ENCODE measurements at regions not wholly inside any gene's neighbourhood (a gene's known extent, or its start where the extent isn't known, plus 50 kb on each side); places are given as distances from the start of the nearest gene placed in this dataset.

DNA sequence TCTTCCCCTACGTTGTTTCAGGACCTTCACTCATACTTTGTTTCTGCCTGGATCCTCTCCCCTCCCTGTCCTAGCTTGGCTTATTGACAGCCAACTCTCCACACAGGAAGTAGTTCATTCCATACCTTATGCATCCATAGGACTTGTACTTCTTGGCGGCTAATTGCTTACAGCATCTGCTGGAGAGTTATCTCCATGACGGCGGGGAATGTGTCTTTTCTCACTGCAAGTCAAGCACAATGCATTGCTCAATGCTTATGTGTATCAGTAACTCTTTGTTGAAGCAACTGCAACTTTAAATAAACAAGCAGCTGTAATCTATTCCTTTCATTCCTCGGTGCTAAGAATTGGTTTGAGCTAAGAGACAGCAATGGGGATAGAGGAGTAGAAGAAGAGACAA, 551.3 kb upstream of the EPHA7 start:
- TF ChIP-seq, protein P1, sequence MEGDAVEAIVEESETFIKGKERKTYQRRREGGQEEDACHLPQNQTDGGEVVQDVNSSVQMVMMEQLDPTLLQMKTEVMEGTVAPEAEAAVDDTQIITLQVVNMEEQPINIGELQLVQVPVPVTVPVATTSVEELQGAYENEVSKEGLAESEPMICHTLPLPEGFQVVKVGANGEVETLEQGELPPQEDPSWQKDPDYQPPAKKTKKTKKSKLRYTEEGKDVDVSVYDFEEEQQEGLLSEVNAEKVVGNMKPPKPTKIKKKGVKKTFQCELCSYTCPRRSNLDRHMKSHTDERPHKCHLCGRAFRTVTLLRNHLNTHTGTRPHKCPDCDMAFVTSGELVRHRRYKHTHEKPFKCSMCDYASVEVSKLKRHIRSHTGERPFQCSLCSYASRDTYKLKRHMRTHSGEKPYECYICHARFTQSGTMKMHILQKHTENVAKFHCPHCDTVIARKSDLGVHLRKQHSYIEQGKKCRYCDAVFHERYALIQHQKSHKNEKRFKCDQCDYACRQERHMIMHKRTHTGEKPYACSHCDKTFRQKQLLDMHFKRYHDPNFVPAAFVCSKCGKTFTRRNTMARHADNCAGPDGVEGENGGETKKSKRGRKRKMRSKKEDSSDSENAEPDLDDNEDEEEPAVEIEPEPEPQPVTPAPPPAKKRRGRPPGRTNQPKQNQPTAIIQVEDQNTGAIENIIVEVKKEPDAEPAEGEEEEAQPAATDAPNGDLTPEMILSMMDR (IDR thresholded peaks at IDR 0.05): no peak
- TF ChIP-seq POLR2A (IDR thresholded peaks at IDR 0.05): no peak

Data from adrenal gland (tissue), 5 donors.